Chondrocyte (in vitro differentiated cells): ENCODE measurements at regions not wholly inside any gene's neighbourhood (a gene's known extent, or its start where the extent isn't known, plus 50 kb on each side); places are given as distances from the start of the nearest gene placed in this dataset.

Experiments
- DNase-seq: peaks from one replicate; pipeline ENCODE4 v3.0.0; 2021; ENCODE audit warnings: mixed read lengths, low spot score
- H3K27ac Mint-ChIP-seq: one replicate; pipeline ENCODE4 v1.8.0; 2021; ENCODE audit warnings: mild to moderate bottlenecking, moderate library complexity, mixed read lengths; ENCODE audit not compliant: unreplicated experiment
- H3K27me3 Mint-ChIP-seq: 2 replicates; pipeline ENCODE4 v1.8.0; 2021; ENCODE audit warnings: low read depth, mixed read lengths
- H3K36me3 Mint-ChIP-seq: 2 replicates; pipeline ENCODE4 v1.8.0; 2021; ENCODE audit warnings: low read depth, mixed read lengths
- H3K4me1 Mint-ChIP-seq: 2 replicates; pipeline ENCODE4 v1.8.0; 2021; ENCODE audit warnings: low read depth, mild to moderate bottlenecking, mixed read lengths
- H3K4me3 Mint-ChIP-seq: one replicate; pipeline ENCODE4 v1.8.0; 2021; ENCODE audit warnings: mild to moderate bottlenecking, moderate library complexity, mixed read lengths; ENCODE audit not compliant: unreplicated experiment
- H3K9me3 Mint-ChIP-seq: 2 replicates; pipeline ENCODE4 v1.8.0; 2021; ENCODE audit warnings: low read depth, mixed read lengths
- CTCF ChIP-seq: fragments of 200-600 bp; sonication (generic); IDR thresholded peaks from 2 replicates; pipeline ENCODE4 v1.5.0; 2021; ENCODE audit warnings: antibody characterized with exemption, mild to moderate bottlenecking, moderate library complexity

- TF ChIP-seq CTCF: no peak
- Mint-ChIP-seq H3K4me1 (no peaks in the 10 kb centered on the region), H3K27me3 (peaks cover 6% of the 10 kb centered on the region), H3K9me3 (no peaks in the 10 kb centered on the region), H3K36me3 (no peaks in the 10 kb centered on the region), H3K27ac (no peak overlapping the region), H3K4me3 (no peak overlapping the region)
- no peak for DNase-seq
These were observed 96.8 kb upstream of the CD55 start for GRCh38 chr1:207224666-207225065.

- no peak for DNase-seq
- Mint-ChIP-seq H3K9me3 (no peaks in the 10 kb centered on the region), H3K4me3 (no peak overlapping the region), H3K36me3 (no peaks in the 10 kb centered on the region), H3K4me1 (no peaks in the 10 kb centered on the region), H3K27me3 (peaks cover 2% of the 10 kb centered on the region), H3K27ac (no peak overlapping the region)
- no peak for TF ChIP-seq CTCF
These were observed 94.3 kb upstream of the CD55 start for GRCh38 chr1:207227131-207227630.

GRCh38 chr1:207228987-207229386 lies 92.5 kb upstream of the CD55 start:
- DNase-seq: no peak
- no peaks in the 10 kb centered on the region for H3K9me3 Mint-ChIP-seq
- H3K36me3 Mint-ChIP-seq: no peaks in the 10 kb centered on the region
- H3K27me3 Mint-ChIP-seq: no peaks in the 10 kb centered on the region
- no peak overlapping the region for H3K27ac Mint-ChIP-seq
- H3K4me1 Mint-ChIP-seq: no peaks in the 10 kb centered on the region
- TF ChIP-seq CTCF: no peak
- H3K4me3 Mint-ChIP-seq: no peak overlapping the region

- H3K27me3 Mint-ChIP-seq: no peaks in the 10 kb centered on the region
- no peaks in the 10 kb centered on the region for H3K36me3 Mint-ChIP-seq
- DNase-seq: no peak
- H3K9me3 Mint-ChIP-seq: no peaks in the 10 kb centered on the region
- no peak overlapping the region for H3K27ac Mint-ChIP-seq
- no peak for TF ChIP-seq CTCF
- H3K4me3 Mint-ChIP-seq: no peak overlapping the region
- no peaks in the 10 kb centered on the region for H3K4me1 Mint-ChIP-seq
These were observed 91.0 kb upstream of the CD55 start for GRCh38 chr1:207230441-207230840.

GRCh38 chr1:207234690-207235089 lies 86.8 kb upstream of the CD55 start:
- Mint-ChIP-seq H3K9me3 (peaks cover 5% of the 10 kb centered on the region), H3K4me3 (no peak overlapping the region), H3K27ac (no peak overlapping the region), H3K36me3 (no peaks in the 10 kb centered on the region), H3K4me1 (no peaks in the 10 kb centered on the region), H3K27me3 (peaks cover 2% of the 10 kb centered on the region)
- no peak for TF ChIP-seq CTCF
- DNase-seq: no peak
